Peyer's patch (tissue), 4 donors: ENCODE measurements at regions not wholly inside any gene's neighbourhood (a gene's known extent, or its start where the extent isn't known, plus 50 kb on each side); places are given as distances from the start of the nearest gene placed in this dataset.

ENCODE experiments used
- POLR2A ChIP-seq, 2 donors: fragments of 450-650 bp; IDR thresholded peaks; one replicate each; pipeline ENCODE4 v1.5.1; 2017; ENCODE audit warnings: antibody characterized with exemption in 2 of 2, mild to moderate bottlenecking in 2 of 2, moderate library complexity in 2 of 2
- TF ChIP-seq, protein P1 (sequence below), 6 experiments: fragments of 450-650 bp in 4 of 6; fragments of 200-600 bp in 2 of 6; sonication (generic) in 1 of 6; IDR thresholded peaks; one replicate each; pipeline ENCODE4 v1.5.1; 2017 to 2019; ENCODE audit warnings: antibody characterized with exemption in 6 of 6, mild to moderate bottlenecking in 3 of 6, moderate library complexity in 1 of 6

- TF ChIP-seq, protein P1, sequence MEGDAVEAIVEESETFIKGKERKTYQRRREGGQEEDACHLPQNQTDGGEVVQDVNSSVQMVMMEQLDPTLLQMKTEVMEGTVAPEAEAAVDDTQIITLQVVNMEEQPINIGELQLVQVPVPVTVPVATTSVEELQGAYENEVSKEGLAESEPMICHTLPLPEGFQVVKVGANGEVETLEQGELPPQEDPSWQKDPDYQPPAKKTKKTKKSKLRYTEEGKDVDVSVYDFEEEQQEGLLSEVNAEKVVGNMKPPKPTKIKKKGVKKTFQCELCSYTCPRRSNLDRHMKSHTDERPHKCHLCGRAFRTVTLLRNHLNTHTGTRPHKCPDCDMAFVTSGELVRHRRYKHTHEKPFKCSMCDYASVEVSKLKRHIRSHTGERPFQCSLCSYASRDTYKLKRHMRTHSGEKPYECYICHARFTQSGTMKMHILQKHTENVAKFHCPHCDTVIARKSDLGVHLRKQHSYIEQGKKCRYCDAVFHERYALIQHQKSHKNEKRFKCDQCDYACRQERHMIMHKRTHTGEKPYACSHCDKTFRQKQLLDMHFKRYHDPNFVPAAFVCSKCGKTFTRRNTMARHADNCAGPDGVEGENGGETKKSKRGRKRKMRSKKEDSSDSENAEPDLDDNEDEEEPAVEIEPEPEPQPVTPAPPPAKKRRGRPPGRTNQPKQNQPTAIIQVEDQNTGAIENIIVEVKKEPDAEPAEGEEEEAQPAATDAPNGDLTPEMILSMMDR (IDR thresholded peaks at IDR 0.05), result no peak
- no peak for TF ChIP-seq POLR2A (IDR thresholded peaks at IDR 0.05)
These were observed 92.4 kb downstream of the ISX start for GRCh38 chr22:35158336-35158735.
